Femur (tissue), 1 donor: ENCODE measurements at regions not wholly inside any gene's neighbourhood (a gene's known extent, or its start where the extent isn't known, plus 50 kb on each side); places are given as distances from the start of the nearest gene placed in this dataset.
"Not testable (repeated sequence)": the region's sequence is repeated elsewhere in the genome, so short reads cannot be mapped to it uniquely, and the experiment has no call there.

ENCODE experiments used
- DNase-seq: peaks from one replicate; pipeline ENCODE4 v3.0.0-alpha.2; 2017

DNA sequence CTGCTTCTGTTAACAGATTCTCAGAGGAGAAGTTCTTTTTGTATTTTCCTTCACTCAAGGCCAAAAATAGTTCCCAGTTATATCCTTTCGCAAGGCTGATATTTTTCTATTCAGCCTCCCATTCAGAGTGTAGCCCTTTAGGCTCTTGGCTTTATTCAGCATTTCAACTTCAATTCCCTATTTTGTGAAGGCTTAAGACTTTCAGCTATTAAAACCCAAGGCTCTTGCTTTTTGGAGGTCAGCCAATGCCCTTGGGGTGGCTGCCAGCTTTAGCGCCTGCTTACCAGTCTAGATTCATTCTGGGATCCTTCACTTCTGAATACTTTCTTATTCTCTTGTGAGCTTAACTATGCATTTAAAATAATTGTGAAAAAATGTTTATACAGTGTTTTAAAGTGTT, 57.3 kb upstream of the ADGRA3 start:
- DNase-seq: peak; percentile 78

- DNase-seq: no peak
Measured at GRCh38 chr4:22573641-22574040, 57.8 kb upstream of the ADGRA3 start.

- no peak for DNase-seq
Measured at GRCh38 chr4:22574424-22574823, 58.6 kb upstream of the ADGRA3 start.

DNA sequence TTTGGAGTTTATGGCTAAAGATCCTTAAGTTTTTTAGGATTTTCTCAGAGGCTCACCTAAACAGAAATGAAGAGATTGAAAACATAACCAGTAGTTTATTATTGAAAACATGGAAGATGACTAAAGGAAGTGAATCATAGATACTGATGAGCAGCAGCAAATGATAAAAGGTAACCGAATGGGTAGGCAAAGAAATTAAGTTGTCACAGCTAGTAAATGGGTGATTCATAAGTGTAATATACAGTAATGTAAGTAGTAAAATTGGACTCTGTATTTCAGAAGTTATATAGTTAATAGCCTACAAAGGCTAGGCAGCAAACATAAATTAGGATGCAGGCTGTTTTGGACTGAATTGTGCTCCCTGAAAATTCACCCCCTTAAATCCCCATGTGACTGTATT, 59.0 kb upstream of the ADGRA3 start:
- no peak for DNase-seq

- DNase-seq: no peak
Measured at GRCh38 chr4:22587253-22587652, 71.4 kb upstream of the ADGRA3 start.

- peak; percentile 28 for DNase-seq
Measured at GRCh38 chr4:22593933-22594332, 78.1 kb upstream of the ADGRA3 start.

GRCh38 chr4:22595684-22596083, 79.8 kb upstream of the ADGRA3 start:
- DNase-seq: no peak

GRCh38 chr4:22596409-22596808, 80.5 kb upstream of the ADGRA3 start:
- no peak for DNase-seq

DNA sequence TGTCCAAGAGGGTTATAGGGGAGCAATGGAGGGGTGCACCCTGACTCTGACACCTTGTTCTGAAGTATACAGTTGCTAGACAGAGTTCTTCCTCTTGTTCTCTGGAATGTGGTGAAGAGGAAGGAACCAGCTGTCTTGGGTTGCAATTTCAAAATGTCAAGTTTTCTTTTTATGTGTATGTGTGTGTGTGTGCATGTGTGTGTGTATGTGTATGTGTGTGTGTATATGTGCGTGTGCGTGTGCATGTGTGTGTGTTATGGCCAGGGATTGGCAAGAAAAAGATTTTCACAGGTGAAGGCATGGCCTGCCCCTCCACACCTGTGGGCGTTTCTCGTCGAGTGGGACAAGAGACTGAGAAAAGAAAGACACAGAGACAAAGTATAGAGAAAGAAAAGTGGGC, 81.6 kb upstream of the ADGRA3 start:
- DNase-seq: no peak

GRCh38 chr4:22598113-22599047, 82.5 kb upstream of the ADGRA3 start:
- not testable (repeated sequence) for DNase-seq

GRCh38 chr4:22599228-22599928, 83.5 kb upstream of the ADGRA3 start:
- not testable (repeated sequence) for DNase-seq

DNA sequence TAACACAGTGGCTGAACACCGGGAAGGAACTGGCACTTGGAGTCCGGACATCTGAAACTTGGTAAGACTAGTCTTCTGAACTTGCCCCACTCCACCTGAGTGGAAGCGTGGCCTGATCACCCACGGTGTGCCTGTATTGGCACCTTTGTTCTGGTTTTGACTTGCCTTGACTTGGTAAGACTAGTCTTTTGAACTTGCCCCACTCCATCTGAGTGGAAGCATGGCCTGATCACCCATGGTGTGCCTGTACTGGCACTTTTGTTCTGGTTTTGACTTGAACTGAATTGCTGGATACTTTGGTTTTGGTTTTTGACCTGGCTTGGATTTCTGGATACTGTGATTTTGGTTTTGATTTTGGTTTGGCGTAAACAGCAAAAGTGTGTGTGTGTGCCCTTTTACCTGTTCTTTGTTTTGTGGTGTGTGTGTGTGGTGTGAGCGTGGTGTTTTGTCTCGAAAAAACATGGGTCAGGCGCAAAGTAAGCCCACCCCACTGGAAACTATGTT, 84.1 kb upstream of the ADGRA3 start:
- not testable (repeated sequence) for DNase-seq

- not testable (repeated sequence) for DNase-seq
Measured at GRCh38 chr4:22601638-22602037, 85.8 kb upstream of the ADGRA3 start.

DNA sequence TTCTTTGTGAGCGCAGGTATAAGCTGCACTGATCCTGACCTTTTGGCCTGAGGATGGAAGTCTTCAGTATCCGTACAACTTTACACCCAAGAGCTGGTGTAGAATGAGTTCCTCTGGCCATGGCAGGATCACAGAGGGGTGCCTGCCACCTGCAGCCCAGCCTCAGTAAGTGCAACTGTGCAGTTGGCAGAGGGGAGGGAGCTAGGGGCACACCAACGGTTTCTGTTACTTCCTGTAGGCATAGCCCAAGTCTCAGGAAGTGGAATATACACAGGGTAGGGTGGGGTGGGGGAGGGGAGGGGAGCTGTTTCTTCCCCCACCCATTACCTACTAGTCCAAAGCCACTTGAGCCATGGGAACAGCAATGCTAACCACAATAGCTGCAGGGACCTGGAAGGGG, 85.4 kb upstream of the GBA3 start:
- DNase-seq: peak; percentile 56

GRCh38 chr4:22609951-22610525, 82.7 kb upstream of the GBA3 start:
- DNase-seq: not testable (repeated sequence)

- DNase-seq: no peak
Measured at GRCh38 chr4:22614114-22614513, 78.6 kb upstream of the GBA3 start.

GRCh38 chr4:22616516-22616915, 76.2 kb upstream of the GBA3 start:
- no peak for DNase-seq

DNA sequence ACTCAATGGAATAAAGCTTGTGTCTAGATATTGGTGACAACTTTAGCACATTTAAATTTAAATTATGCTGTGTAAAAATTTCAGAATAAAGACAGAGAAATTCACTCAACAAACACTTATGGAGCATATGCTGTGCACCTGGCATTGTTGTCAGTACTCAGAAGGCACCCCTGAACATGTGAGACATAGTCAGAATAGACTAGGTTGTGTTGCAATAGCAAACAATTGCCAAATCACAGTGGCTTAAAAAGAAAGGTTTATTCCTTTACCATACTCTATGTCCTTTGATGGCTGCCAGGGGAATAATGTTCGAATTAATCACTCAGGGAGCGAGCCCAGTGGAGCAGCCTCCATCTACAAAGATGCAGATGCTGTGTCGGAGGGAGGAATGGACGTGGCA, 72.6 kb upstream of the GBA3 start:
- DNase-seq: not testable (repeated sequence)

DNA sequence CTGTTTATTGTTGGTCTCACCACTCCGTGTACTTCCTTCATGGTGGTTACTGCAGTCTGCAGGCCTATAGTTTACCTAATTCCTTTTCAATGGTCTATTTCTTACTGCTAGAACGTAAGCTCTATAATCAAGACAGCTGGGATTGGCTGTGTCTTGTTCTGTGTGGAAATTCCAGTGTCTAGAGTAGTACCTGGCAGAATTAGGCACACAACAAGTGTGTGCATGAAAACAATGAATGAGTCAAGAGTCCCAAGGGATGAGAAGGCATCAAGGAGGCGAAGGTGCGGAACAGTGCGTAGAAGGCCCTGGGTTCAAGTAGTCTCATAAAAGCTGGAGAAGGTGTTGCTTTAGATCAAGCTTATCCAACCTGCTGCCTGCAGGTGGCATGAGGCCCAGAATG, 70.8 kb upstream of the GBA3 start:
- DNase-seq: not testable (repeated sequence)

DNA sequence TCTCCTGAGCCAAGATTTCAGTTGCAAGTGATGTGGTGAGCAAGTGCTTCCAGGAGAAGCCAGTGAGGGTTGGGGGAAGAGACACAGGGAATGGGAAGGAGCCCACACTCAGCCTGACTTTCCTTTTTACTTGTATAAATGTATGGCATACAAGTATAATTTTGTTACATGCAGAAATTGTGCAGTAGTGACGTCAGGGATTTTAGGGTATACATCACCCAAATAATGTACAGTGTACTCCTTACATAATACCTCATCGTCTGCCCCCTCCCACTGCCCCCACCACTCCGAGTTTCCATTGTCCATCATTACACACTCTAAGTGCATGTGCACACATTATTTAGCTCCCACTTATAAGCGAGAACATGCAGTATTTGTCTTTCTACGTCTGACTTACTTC, 68.7 kb upstream of the GBA3 start:
- DNase-seq: not testable (repeated sequence)

DNA sequence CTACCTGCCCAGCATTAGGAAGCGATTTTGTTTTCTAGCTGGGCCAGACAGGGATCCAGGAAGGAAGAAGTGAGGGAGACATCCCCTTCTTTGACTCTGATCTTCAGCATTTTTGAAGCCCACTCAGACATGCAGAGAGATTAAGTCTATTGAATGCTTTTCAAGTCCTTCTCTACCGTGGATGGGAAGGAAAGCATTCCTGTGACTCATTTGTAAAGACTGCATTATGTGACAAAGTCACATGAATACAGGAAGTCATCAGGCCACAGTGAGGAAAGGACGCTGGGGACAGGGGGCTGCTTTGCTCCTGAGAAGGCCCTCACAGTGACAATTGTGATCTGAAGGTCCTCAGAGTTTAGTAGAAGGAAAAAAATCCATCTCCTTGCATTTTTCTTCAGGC, 67.4 kb upstream of the GBA3 start:
- DNase-seq: no peak

DNA sequence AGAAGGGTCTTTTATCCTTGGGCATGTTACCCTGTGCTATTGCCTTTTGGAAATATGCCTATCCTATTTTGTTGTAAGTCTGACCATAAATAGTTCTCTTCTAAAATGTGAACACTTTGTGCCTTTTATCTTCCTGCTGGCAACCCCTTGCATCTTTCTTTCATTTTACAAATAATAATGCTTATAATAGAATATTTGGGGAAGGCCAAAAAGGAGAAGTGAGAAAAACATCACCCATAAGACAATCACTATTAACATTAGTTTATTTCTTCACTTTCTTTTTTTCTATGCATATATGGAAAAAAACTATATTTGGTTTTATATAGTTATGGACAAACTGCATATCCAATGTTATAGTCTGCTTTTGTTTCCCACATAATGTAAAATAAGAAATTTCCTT, 64.9 kb upstream of the GBA3 start:
- not testable (repeated sequence) for DNase-seq

DNA sequence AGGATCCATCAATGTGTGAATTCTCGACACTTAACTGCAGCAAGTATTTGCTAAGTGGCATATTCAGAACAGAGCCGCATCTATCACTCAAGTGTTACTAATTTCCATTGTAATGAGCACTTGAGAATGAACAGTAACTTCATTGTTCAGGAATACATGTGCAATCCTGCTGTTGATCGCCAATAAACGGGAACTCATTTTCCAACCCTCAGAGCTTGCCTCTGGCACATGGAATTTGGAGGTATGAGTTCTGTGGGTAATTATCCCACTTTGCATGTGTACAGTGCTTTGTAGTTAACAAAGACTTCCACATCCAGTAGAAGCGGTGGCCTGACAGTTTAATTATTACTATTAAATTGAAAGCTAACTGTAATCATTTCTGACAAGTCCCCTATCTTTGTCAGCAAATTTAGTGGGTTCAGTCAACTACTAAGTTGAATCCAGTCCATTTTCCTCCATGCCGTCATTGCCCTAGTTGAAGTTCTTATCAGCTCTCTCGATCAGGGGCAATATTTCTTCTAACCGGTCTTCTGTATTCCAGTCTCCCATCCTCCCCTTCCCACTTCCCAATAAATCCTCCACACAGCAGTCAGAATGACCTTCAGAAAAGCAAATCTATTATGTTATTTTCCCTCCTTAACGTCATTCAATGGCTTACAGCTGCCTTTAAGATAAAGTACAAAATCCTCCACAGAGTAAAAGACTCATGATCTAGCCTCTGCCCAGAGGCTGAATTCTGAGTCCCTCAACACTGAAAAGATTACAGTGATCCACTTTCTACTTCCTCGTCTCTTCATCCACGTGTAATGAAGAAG, 62.4 kb upstream of the GBA3 start:
- DNase-seq: not testable (repeated sequence)
